ES-I3 (cell line): ENCODE measurements at regions not wholly inside any gene's neighbourhood (a gene's known extent, or its start where the extent isn't known, plus 50 kb on each side); places are given as distances from the start of the nearest gene placed in this dataset.

Experiments used
- H3K36me3 ChIP-seq: 2 replicates; pipeline ENCODE4 v1.6.1; 2013; ENCODE audit warnings: mild to moderate bottlenecking, low read length, control low read depth, moderate library complexity; ENCODE audit not compliant: insufficient read depth
- H3K4me1 ChIP-seq: 2 replicates; pipeline ENCODE4 v1.6.1; 2013; ENCODE audit warnings: mild to moderate bottlenecking, control low read depth, low read length; ENCODE audit not compliant: insufficient read depth
- H3K9ac ChIP-seq: 2 replicates; pipeline ENCODE4 v1.6.1; 2013; ENCODE audit warnings: low read depth, mild to moderate bottlenecking, low read length, moderate library complexity
- H3K9me3 ChIP-seq: 2 replicates; pipeline ENCODE4 v1.6.1; 2013; ENCODE audit warnings: mild to moderate bottlenecking, low read length, moderate library complexity; ENCODE audit not compliant: control insufficient read depth, insufficient read depth

- Histone ChIP-seq H3K36me3 (no peaks in the 10 kb centered on the region), H3K9me3 (no peaks in the 10 kb centered on the region), H3K9ac (no peak overlapping the region), H3K4me1 (no peaks in the 10 kb centered on the region)
Observed at GRCh38 chr22:49640366-49641095, 187.1 kb downstream of the BRD1 start.

DNA sequence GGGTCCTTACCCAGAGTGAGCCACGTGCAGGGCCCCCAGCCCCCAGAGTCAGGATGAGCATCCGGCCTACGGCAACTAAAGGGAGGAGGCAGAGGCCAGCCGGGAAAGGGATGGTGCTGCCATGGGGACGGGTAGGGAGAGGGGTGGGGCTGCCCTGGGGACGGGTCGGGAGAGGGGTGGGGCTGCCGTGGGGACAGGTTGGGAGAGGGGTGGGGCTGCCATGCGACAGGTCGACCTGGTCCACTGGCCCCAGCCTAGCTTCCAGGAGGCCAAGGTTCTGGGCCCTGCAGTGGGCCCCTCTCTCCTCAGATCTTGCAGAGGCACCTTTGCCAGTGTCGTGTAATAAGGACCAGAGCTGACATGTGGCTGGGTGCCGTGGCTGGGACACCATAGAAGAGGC, 187.7 kb downstream of the BRD1 start:
- H3K9ac ChIP-seq = no peak overlapping the region
- no peaks in the 10 kb centered on the region for H3K36me3 ChIP-seq
- H3K4me1 ChIP-seq = no peaks in the 10 kb centered on the region
- H3K9me3 ChIP-seq = no peaks in the 10 kb centered on the region

- H3K9me3 ChIP-seq = no peaks in the 10 kb centered on the region
- no peaks in the 10 kb centered on the region for H3K4me1 ChIP-seq
- no peaks in the 10 kb centered on the region for H3K36me3 ChIP-seq
- no peak overlapping the region for H3K9ac ChIP-seq
Observed at GRCh38 chr22:49638788-49639187, 188.9 kb downstream of the BRD1 start.

GRCh38 chr22:49638001-49638400, 189.7 kb downstream of the BRD1 start:
- Histone ChIP-seq H3K4me1 (no peaks in the 10 kb centered on the region), H3K36me3 (no peaks in the 10 kb centered on the region), H3K9me3 (no peaks in the 10 kb centered on the region), H3K9ac (no peak overlapping the region)

DNA sequence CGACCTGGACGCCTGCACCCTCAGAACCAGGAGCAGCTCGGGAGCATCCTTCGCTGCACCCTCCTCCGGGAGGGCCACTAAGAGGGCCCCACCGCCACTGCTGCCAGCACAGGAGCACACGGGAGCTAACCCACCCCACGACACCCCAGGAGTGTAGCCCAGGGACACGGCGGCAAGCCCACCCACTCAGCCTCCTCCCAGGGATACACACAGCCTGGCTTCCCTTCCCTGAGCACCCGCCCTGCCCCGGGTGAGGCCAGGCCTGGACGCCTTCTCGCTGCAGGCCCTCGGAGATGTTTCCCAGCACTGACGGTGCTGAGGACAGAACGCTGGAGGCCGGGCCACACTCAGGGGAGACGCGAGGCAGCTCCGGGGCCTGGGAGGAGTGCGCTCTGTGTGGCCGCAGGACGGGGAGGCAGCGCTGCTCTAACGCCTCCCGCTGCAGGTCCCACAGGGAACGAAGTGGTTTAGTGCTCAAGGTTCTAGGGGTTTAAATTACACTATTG, 190.4 kb downstream of the BRD1 start:
- Histone ChIP-seq H3K36me3 (no peaks in the 10 kb centered on the region), H3K9me3 (no peaks in the 10 kb centered on the region), H3K4me1 (peaks cover 3% of the 10 kb centered on the region; the same call in 1 of the 2 replicates), H3K9ac (no peak overlapping the region)

- H3K9me3 ChIP-seq = no peaks in the 10 kb centered on the region
- H3K4me1 ChIP-seq = peaks cover 3% of the 10 kb centered on the region; the same call in 1 of the 2 replicates
- no peaks in the 10 kb centered on the region for H3K36me3 ChIP-seq
- no peak overlapping the region for H3K9ac ChIP-seq
Observed at GRCh38 chr22:49636649-49637048, 191.0 kb downstream of the BRD1 start.

DNA sequence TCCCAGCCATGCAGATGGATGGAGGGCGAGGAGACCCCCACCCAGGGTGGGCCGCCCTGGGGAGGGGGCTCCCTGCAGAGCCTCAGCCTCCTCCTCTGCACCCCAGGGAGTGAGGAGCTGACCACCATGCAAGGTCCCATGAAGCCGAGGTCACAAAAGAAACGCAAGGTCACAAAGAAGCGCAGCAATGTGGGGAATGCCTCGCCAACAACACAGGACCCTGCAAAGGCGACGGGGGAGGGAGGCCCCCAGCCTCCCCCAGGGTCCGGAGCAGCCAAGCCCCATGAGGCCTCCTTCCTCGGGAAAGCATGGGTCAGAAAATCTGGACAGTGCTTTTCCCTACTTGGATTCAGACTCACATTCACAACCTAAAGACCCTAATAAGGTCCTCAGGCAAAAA, 191.5 kb downstream of the BRD1 start:
- Histone ChIP-seq H3K9me3 (no peaks in the 10 kb centered on the region), H3K36me3 (no peaks in the 10 kb centered on the region), H3K9ac (no peak overlapping the region), H3K4me1 (peaks cover 3% of the 10 kb centered on the region; the same call in 1 of the 2 replicates)

- Histone ChIP-seq H3K9ac (no peak overlapping the region), H3K4me1 (peaks cover 3% of the 10 kb centered on the region; the same call in 1 of the 2 replicates), H3K9me3 (no peaks in the 10 kb centered on the region), H3K36me3 (no peaks in the 10 kb centered on the region)
Observed at GRCh38 chr22:49634006-49634772, 193.5 kb downstream of the BRD1 start.

DNA sequence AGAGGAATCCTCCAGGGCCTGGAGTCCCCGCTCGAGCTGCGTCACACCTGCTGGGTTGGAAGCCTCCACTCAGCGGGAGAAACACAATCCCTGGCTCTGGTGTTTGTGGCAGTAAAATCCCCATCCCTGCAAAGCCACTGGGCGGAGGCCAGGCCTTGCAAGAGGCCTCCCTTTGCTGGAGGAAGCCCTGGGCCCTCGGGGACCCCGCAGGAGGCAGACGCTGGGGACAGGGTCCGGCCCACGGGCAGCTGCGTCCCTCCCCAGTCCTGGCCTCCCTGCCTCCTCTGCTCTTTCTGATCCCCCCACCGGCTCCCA, 194.7 kb downstream of the BRD1 start:
- peaks cover 3% of the 10 kb centered on the region; the same call in 1 of the 2 replicates for H3K4me1 ChIP-seq
- H3K9me3 ChIP-seq = no peaks in the 10 kb centered on the region
- H3K36me3 ChIP-seq = no peaks in the 10 kb centered on the region
- H3K9ac ChIP-seq = no peak overlapping the region

DNA sequence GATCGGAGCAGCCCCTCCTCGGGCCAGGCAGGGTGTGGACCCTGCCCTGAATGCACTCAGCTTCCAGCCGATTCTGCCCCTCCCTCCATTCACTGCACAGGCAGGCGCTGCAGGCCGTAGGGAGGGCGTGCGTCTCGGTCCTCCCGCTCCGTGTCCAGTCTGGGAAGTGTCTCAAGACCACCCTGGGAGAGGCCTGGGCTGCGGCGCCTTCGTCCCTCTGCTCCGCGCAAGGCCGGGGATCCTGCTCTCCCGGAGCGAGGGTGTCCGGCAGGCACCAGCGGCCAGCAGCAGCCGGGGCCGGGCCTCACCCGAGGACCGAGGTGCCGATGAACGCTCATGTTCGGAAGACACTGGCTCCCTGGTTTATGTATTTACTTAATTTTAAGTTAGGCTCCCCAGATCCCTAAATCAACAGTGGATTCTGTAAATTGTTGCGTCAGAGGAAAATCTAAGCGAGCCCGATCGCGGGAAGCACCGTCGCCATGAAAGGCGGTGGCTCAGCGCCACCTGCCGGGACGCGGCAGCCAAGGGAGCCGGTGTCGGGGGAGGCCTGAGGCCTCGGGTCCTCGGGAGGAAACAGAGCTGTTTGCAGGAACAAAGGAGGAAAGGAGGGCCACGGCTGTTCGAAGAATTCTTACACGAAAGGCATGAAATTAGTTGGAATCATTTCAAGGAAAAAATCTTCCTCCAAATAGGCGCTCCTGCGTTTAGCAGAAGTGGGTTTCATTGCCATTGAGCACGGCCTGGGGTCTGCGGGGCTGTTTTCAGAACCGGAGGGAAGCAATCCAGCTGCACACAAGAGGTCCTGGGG, 195.3 kb downstream of the BRD1 start:
- H3K9me3 ChIP-seq = no peaks in the 10 kb centered on the region
- peaks cover 3% of the 10 kb centered on the region; the same call in 1 of the 2 replicates for H3K4me1 ChIP-seq
- H3K9ac ChIP-seq = peak overlapping the region; percentile 53
- H3K36me3 ChIP-seq = no peaks in the 10 kb centered on the region

GRCh38 chr22:49630448-49630946, 197.2 kb downstream of the BRD1 start:
- H3K9ac ChIP-seq = no peak overlapping the region
- H3K9me3 ChIP-seq = no peaks in the 10 kb centered on the region

DNA sequence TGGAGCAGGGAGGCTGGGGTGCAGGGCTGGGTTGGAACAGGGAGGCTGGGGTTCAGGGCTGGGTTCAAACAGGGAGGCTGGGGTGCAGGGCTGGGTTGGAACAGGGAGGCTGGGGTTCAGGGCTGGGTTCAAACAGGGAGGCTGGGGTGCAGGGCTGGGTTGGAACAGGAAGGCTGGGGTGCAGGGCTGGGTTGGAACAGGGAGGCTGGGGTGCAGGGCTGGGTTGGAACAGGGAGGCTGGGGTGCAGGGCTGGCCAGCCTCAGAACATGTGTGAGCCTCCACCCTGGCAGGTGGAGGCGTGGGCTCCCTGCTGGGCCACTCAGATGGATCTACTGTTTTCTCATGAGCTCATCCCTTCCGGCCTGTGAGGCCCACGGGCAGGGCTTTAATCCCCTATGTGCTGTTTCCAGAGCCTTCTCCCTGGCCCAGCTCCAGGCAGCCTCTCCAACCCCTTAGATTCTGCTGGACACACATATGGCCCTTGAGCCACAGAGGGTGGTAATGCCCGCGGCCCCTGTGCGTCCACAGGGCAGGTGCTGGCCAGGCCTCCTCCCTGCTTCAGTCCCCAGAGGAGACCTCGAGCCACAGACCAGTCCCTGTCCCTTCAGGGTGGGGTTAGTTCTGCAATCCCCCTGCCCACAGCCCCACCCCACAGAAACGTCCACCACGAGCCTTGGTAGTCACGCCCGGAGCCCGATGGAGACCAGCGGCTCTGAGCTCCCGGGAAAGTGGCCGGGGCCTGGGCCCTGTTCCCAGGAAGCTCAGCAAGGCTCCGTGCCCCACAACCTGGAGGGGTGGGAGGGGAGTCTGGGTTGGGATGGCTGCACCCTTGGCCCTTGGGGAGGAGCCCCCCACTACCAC, 197.9 kb downstream of the BRD1 start:
- H3K36me3 ChIP-seq = no peaks in the 10 kb centered on the region
- no peak overlapping the region for H3K9ac ChIP-seq
- peaks cover 3% of the 10 kb centered on the region; the same call in 1 of the 2 replicates for H3K4me1 ChIP-seq
- H3K9me3 ChIP-seq = no peaks in the 10 kb centered on the region

More at GRCh38 chr22:49630448-49630946, 197.2 kb downstream of the BRD1 start:
- Histone ChIP-seq H3K4me1 (peaks cover 3% of the 10 kb centered on the region; the same call in 1 of the 2 replicates), H3K36me3 (no peaks in the 10 kb centered on the region)

DNA sequence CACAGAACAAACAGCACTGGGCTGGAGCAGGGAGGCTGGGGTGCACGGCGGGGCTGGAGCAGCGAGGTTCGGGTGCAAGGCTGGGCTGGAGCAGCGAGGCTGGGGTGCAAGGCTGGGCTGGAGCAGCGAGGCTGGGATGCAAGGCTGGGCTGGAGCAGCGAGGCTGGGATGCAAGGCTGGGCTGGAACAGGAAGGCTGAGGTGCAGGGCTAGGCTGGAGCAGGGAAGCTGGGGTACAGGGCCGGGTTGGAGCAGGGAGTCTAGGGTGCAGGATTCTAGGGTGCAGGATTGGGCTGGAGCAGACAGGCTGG, 198.5 kb downstream of the BRD1 start:
- Histone ChIP-seq H3K36me3 (no peaks in the 10 kb centered on the region), H3K9ac (no peak overlapping the region), H3K9me3 (no peaks in the 10 kb centered on the region)

More for the DNA sequence above, 198.5 kb downstream of the BRD1 start:
- peaks cover 3% of the 10 kb centered on the region; the same call in 1 of the 2 replicates for H3K4me1 ChIP-seq
